NCI-H2029 (cell line): ENCODE measurements at regions not wholly inside any gene's neighbourhood (a gene's known extent, or its start where the extent isn't known, plus 50 kb on each side); places are given as distances from the start of the nearest gene placed in this dataset.

Experiments
- DNase-seq: peaks from one replicate; lab custom pipeline; 2025; lab: John Stamatoyannopoulos, UW

DNA sequence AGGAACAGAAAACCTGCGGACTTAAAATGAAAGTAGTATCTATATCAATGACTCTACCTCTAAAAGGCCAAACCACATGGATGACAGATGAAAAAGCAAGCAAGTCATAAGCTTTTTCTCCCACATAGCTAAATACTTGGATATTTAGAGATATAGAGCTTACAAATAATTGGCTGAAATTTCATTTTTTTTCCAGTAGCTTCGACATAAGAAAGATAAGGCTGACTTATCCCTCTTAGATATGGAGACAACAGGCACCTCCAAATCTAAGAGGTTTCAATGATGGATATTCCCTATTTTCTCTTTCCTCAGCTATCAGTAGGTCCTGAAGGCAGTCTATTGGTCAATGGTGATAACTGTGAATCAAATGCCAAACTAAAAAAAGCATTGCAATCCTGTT is 460.3 kb downstream of the MEIS1 start:
- no peak for DNase-seq

DNA sequence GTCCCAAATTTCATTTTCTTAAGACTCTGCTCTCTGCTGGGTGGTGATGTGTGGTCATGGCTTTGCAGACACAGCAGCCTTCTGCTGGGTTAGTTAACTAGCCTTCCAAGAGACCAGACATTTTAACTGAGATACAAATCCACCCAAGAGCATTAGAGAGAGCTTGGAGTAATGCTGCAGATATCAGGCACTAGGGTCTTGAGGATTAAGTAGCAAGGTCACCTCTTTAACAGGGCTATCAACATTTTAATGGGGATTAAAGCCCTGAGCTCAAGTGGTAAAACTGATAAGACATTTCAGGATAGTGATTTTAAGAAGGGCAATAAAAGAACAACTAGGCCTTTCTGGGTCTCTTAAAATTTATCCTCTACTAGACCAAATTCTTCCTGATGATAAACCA is 461.2 kb downstream of the MEIS1 start:
- no peak for DNase-seq

DNA sequence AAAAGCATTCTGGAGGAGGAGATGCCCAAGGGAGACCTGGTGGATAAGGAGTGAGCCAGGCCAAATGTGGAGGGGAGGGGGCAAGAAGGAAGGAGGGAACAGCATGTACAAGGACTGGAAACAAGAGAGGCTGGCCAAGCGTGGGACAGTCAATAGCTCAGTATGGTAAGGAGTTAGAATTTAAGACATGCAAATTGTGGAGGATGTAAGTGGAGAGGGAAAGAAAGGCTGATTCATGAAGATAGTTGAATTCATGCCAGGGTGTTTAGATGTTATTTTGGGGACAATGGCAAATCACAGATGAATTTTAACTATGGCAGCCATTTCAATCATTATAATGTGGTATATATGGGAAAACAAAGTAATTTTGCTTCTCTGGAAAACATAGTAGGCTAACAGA is 462.3 kb downstream of the MEIS1 start:
- no peak for DNase-seq

DNA sequence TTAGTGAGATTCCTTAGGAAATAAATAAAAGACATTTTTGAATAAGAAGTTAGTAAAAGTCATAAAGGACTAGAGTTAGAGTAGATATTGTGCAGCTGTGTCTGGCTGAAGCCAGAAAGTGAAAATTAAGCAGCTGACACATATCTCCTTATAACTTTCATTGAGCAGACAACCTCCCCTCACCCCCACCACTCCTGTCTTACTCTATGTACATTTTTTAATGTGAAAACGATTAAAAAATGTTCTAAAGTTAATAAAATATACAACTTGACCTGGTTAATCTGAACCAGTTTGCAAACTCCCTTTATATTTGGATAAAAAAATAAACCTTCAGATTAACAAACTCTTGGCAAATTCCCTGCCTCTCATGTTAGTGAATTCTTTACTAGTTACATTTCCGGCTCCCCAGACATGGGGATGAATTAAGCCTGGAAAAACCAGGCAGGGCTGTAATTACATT is 462.8 kb downstream of the MEIS1 start:
- DNase-seq = no peak

DNA sequence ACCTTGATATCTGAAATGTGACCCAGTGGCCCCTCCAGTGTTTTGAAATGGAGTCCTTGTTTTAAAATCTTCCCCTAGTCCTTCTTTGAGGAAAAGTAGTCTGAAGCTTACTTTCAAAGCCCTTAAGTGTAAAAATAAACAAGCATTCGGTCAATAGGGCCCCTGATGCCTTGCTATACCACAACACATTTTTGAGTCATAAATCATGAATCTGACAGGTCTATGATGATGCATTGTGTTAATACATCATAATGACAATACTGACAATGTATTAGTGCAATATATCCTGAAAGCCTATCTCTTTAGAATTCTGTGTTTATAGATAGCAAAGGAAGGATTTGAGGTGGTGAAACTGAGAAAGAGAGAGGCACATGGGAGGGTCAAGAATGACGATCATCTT is 464.2 kb downstream of the MEIS1 start:
- no peak for DNase-seq

GRCh38 chr2:66899648-66900047 is 464.7 kb downstream of the MEIS1 start:
- no peak for DNase-seq

DNA sequence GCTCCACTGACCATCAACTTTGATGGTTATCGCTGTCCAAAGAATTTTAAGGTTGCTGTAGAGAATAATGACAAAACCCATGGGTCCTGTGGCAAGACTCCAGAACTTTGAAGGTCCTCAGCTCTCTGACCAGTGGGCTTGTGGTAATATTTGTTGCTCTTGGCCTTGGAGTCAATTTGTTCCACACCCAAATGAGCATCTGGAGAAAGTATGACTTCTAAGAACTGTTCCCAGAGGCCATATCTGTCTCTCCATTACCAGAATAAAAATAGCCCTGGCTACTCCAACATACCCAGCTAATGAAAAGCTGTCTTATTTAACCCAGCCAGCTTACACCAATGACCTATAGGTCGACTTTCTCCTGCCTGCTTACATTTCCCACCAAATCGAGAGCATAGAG is 466.4 kb downstream of the MEIS1 start:
- DNase-seq = no peak

- no peak for DNase-seq
Observed at GRCh38 chr2:66903183-66903582, 468.3 kb downstream of the MEIS1 start.

- DNase-seq = no peak
Observed at GRCh38 chr2:66903745-66904465, 469.0 kb downstream of the MEIS1 start.

GRCh38 chr2:66915237-66915636 is 480.3 kb downstream of the MEIS1 start:
- DNase-seq = no peak

GRCh38 chr2:66919286-66919685 is 477.8 kb upstream of the ETAA1 start:
- no peak for DNase-seq

DNA sequence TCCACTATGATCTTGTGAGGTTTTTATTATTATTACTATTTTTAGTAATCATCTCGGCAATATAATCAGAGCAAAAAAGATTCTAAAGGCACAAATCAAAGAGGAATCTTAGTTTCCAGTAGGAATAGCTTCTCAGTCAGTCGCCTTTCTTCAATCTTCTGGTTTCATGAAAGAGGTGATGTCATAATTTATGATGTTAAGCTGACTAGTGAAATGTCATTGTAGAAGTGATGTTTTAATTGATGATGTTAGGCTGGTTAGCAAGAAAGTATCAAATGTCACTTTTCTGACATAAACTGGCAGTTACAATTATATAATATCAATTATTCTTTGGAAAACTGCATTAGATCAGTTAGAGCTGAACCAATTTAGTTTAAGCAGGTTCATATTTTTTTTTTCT is 476.7 kb upstream of the ETAA1 start:
- DNase-seq = no peak

GRCh38 chr2:66925128-66925527 is 472.0 kb upstream of the ETAA1 start:
- no peak for DNase-seq

GRCh38 chr2:66926594-66927112 is 470.5 kb upstream of the ETAA1 start:
- DNase-seq = no peak

GRCh38 chr2:66929632-66930338 is 467.3 kb upstream of the ETAA1 start:
- no peak for DNase-seq

DNA sequence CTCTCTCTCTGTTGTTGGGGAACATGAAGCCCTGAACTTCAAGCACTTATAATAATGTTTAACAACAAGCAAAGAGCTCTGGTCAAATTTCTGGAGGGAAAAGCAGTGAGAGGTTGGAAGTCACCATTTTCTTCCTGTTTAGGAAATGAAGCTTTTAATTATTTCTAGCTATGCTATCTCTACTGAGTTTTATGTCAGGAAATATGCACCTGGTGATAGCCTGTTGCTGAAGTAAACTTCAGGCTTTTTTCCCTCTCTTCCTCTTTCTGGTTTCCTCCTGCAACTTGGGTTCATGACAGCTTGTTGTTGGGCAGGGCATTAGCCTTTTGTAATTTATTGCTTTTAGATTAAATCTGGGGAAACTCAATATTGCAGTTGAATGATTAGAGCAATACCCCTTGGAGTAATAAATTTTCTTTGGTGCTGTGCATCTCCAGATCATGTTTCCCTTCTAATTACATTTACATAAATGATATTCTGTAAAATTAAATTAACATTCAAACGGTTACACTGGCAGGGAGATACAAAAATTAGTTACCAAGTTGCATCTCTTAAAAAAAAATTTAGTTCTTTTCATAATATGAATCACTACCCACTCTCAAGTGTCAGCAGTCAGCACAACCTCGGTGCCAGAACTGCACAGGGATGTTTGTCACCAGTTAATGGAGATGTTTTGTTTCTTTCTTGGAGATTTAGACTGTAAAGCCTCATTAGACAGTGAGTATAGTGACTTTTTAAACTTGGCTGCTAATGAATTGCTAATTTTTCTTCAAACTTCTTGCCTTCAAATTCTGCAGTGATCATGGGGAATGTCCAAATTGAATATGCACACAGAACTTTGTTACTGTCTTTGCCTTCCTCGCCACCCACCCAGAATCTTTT is 466.6 kb upstream of the ETAA1 start:
- no peak for DNase-seq

DNA sequence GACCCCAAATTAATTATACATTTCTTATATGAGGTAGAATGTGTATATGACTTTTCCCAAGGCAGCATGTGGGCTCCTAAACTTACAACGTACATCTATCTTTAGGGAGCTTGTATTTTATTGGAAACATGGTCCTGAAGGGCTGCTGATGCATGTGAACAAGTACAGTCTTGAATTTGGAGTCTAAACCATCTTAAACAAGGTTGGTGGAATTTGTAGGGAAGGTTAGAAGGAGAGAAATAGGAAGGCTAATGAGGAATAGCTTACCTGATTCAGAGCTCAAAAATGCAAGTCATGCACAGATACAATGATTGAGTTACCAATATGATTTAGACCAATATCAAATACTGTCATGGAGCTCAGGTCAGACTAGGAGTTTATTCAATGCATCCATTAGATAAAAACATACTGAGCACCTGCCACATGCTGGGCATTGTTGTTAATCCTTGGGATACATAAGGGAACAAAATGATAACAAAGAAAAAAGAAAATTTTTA is 458.6 kb upstream of the ETAA1 start:
- DNase-seq = no peak

GRCh38 chr2:66940080-66940479 is 457.1 kb upstream of the ETAA1 start:
- no peak for DNase-seq

DNA sequence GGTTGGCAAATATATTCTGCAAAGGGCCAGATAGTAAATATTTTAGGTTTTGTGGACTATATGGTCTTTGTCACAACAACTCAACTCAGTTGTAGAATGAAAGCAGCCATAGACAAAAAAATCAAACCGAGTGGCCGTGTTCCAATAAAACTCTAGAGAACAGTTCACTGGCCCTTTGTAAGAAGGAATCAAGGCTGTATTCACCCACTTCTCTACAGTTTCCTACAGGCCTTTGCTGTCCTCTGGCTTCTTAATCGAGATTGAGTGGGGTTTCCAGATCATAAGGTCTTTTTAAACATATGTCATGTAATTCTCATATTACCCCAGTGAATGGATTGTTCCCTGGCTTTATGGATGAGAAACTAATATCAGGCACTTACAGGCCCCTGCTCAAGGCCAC is 448.9 kb upstream of the ETAA1 start:
- DNase-seq = no peak

- DNase-seq = no peak
Observed at GRCh38 chr2:66957198-66957597, 439.9 kb upstream of the ETAA1 start.

GRCh38 chr2:66957677-66958076 is 439.5 kb upstream of the ETAA1 start:
- no peak for DNase-seq

GRCh38 chr2:66960161-66960560 is 437.0 kb upstream of the ETAA1 start:
- no peak for DNase-seq
